Body of pancreas (tissue), 4 donors: ENCODE measurements at regions not wholly inside any gene's neighbourhood (a gene's known extent, or its start where the extent isn't known, plus 50 kb on each side); places are given as distances from the start of the nearest gene placed in this dataset.
"Not testable (repeated sequence)": the region's sequence is repeated elsewhere in the genome, so short reads cannot be mapped to it uniquely, and the experiment has no call there.

Experiments
- ATAC-seq: fragments of 150-250 bp; one replicate; pipeline ENCODE4 v1.9.1; 2016
- DNase-seq, 4 donors: peaks; one replicate each; pipeline ENCODE4 v3.0.0-alpha.2; 2019
- H3K27ac ChIP-seq, 4 donors: fragments of 200-600 bp; sonication (generic); 1 replicate in 3 of 4; 2 replicates in 1 of 4; pipeline versions ENCODE4 v1.5.1 to v1.6.1; 2016 to 2019; ENCODE audit warnings: mild to moderate bottlenecking in 1 of 4, mixed read lengths in 1 of 4, moderate library complexity in 1 of 4
- H3K27me3 ChIP-seq, 2 donors: fragments of 200-600 bp; sonication (generic); one replicate each; pipeline ENCODE4 v1.6.0; 2016; ENCODE audit warnings: mild to moderate bottlenecking in 1 of 2
- H3K36me3 ChIP-seq, 2 donors: fragments of 200-600 bp; sonication (generic); replicated peaks in 1 of 2; 2 replicates each; pipeline ENCODE4 v1.5.1; 2016; ENCODE audit warnings: low read depth in 2 of 2; ENCODE audit not compliant: insufficient read depth in 1 of 2
- H3K4me1 ChIP-seq: fragments of 200-600 bp; sonication (generic); one replicate; pipeline ENCODE4 v1.6.0; 2016
- H3K4me3 ChIP-seq, 2 donors: fragments of 200-600 bp; sonication (generic); 1 replicate in 1 of 2; 2 replicates in 1 of 2; pipeline ENCODE4 v1.5.1; 2016 to 2019
- H3K9me3 ChIP-seq, 3 donors: fragments of 200-600 bp; sonication (generic); 1 replicate in 2 of 3; 2 replicates in 1 of 3; pipeline ENCODE4 v1.5.1; 2016
- POLR2A ChIP-seq, 3 donors: fragments of 450-650 bp; IDR thresholded peaks; one replicate each; pipeline ENCODE4 v1.6.1; 2016; ENCODE audit warnings: antibody characterized with exemption in 3 of 3, mild to moderate bottlenecking in 2 of 3
- whole genome bisulfite sequencing, 2 donors: methylation state at CpG; one replicate each; pipeline ENCODE4 v1.1.5; 2017; 5-methylcytosine and 5-hydroxymethylcytosine counted together
- intact Hi-C: fragments of 100-400 bp; cut with DNase I; formaldehyde crosslinking; loops from one replicate; pipeline ENCODE4 v1.15.1; 2023
- TF ChIP-seq, protein P1 (sequence below), 7 experiments: fragments of 450-650 bp in 4 of 7; fragments of 200-600 bp in 3 of 7; sonication (generic) in 3 of 7; IDR thresholded peaks; one replicate each; pipeline ENCODE4 v1.5.1; 2016 to 2019; ENCODE audit warnings: antibody characterized with exemption in 7 of 7

DNA sequence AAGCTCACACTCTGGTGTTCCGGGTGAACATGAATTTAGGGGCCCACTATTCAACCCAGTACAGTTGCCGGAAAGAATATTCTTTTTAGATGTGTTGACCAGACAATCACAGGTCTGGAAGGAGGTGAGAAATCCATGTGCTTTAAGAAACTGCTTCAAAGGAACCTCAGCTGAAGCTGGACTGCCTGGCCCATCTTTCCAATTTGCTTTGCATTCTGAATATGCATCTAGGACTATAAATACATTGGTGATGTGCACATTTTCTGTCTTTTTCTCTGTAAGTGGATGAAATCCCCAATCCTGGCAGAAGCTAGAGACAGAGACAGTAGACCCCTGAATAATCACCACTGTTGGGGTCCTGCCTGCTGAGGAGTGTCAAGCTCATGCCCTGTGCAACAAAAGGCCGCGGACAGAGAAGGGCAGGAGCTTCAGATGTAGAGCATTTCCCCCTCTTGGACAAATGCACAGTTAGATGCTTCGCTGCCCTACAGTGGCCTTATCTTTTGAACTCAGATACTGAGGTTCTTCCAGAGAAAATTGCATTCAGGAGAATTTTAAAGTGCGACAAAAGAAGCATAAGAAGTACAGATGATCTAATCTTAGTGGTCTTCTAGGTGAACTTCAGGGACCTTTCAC, 368.3 kb downstream of the SFMBT2 start:
- Histone ChIP-seq H3K4me3 (no peak overlapping the region), H3K27me3 (no peaks in the 10 kb centered on the region), H3K27ac (no peak overlapping the region), H3K36me3 (no peaks in the 10 kb centered on the region), H3K4me1 (no peaks in the 10 kb centered on the region), H3K9me3 (no peaks in the 10 kb centered on the region)
- WGBS, 2 donors: 78 to 94% methylated on average over 6 of the region's 6 CpGs
- DNase-seq (no peak), ATAC-seq (no peak)
- TF ChIP-seq, protein P1, sequence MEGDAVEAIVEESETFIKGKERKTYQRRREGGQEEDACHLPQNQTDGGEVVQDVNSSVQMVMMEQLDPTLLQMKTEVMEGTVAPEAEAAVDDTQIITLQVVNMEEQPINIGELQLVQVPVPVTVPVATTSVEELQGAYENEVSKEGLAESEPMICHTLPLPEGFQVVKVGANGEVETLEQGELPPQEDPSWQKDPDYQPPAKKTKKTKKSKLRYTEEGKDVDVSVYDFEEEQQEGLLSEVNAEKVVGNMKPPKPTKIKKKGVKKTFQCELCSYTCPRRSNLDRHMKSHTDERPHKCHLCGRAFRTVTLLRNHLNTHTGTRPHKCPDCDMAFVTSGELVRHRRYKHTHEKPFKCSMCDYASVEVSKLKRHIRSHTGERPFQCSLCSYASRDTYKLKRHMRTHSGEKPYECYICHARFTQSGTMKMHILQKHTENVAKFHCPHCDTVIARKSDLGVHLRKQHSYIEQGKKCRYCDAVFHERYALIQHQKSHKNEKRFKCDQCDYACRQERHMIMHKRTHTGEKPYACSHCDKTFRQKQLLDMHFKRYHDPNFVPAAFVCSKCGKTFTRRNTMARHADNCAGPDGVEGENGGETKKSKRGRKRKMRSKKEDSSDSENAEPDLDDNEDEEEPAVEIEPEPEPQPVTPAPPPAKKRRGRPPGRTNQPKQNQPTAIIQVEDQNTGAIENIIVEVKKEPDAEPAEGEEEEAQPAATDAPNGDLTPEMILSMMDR (IDR thresholded peaks at IDR 0.05): no peak
- TF ChIP-seq POLR2A (IDR thresholded peaks at IDR 0.05): no peak
- intact Hi-C loops: no loop called here

DNA sequence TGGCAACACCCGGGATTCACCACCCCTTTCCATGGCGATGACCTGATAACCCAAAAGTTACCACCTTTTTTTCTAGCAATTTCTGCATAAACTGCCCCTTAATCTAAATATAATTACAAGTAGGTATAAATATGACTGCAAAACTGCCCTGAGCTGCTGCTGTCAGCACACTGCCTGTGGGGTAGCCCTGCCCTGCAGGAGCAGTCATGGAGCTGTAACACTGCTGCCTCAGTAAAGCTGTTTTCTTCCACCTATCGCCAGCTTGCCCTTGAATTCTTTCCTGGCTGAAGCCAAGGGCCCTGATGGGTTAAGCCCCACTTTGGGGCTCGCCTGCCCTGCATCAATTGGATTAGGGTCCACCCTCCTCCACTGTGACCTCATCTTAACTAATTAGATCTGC, 368.8 kb downstream of the SFMBT2 start:
- 65 to 83% methylated on average over 4 of the region's 4 CpGs for WGBS, 2 donors
- DNase-seq (no peak), ATAC-seq (no peak)
- H3K4me3 ChIP-seq: no peak overlapping the region
- no peaks in the 10 kb centered on the region for H3K9me3 ChIP-seq
- H3K4me1 ChIP-seq: no peaks in the 10 kb centered on the region
- H3K36me3 ChIP-seq: no peaks in the 10 kb centered on the region
- no peak overlapping the region for H3K27ac ChIP-seq
- TF ChIP-seq, protein P1 (IDR thresholded peaks at IDR 0.05): no peak
- no peak for TF ChIP-seq POLR2A (IDR thresholded peaks at IDR 0.05)
- no peaks in the 10 kb centered on the region for H3K27me3 ChIP-seq
- intact Hi-C loops: no loop called here

DNA sequence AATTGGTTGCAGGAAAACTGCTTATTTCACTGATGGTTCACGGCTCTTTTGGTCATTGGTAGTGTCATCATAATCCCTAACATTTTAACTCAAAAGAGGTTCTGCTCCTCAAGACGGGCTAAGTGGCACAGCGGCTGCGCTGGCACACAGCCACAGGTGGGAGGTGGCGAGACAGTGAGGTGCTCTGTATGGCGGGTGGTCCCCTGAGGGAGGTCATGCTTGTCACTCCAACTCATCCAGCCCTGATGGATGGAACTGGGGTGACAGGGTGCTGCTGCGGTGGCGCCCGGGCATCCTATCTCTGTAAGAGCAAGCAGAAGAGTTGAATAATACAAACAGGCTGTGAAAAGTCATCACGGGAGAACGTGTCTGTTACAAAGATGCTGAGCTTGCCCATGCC, 370.2 kb downstream of the SFMBT2 start:
- intact Hi-C loops: no loop called here
- Histone ChIP-seq H3K4me3 (no peak overlapping the region), H3K27ac (no peak overlapping the region), H3K4me1 (no peaks in the 10 kb centered on the region), H3K27me3 (no peaks in the 10 kb centered on the region), H3K36me3 (no peaks in the 10 kb centered on the region), H3K9me3 (no peaks in the 10 kb centered on the region)
- WGBS, 2 donors: 70 to 77% methylated on average over 11 of the region's 11 CpGs
- no peak for TF ChIP-seq POLR2A (IDR thresholded peaks at IDR 0.05)
- TF ChIP-seq, protein P1 (IDR thresholded peaks at IDR 0.05): no peak
- no peak for DNase-seq
- ATAC-seq: no peak

DNA sequence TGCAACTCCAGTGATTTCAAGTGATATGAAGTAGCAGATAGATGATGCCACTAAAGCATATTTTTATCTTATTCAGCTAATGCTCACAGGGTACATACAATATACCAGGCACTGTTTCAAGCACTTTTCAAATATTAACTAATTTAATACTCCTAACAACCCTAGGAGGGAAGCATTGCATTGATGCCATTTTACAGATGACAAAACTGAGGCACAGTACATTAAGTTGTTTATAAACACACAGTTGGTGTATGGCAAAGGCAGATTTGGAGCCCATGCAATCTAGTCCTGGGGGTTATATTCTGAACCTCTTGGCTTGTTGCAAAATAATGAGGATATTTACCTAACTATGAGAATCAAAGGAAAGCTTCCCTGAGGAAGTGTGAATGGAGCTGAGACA, 371.0 kb downstream of the SFMBT2 start:
- Histone ChIP-seq H3K27ac (no peak overlapping the region), H3K9me3 (no peaks in the 10 kb centered on the region), H3K27me3 (no peaks in the 10 kb centered on the region), H3K36me3 (no peaks in the 10 kb centered on the region), H3K4me1 (no peaks in the 10 kb centered on the region), H3K4me3 (no peak overlapping the region)
- DNase-seq (no peak), ATAC-seq (no peak)
- no peak for TF ChIP-seq POLR2A (IDR thresholded peaks at IDR 0.05)
- TF ChIP-seq, protein P1 (IDR thresholded peaks at IDR 0.05): no peak
- intact Hi-C loops: no loop called here

DNA sequence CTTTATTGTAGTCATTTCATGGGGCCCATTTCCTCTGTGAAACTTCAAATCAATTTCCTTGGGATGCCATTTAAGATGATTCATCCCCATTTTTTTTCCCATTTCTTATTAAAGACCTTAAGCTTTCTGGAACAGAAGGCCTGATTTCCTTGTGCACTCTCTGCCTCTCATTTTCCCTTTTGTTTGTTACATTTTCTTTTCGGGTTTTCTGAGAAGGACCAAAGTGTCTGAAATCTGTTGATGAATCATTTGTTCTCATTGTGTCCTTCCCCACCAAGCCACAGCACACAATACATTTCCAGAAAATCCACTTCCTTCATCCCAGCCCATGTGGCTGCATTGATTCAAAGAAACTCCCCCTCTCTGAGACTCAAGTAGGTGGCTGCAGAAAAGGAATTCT, 372.4 kb downstream of the SFMBT2 start:
- 47 to 56% methylated on average over 1 of the region's 1 CpG for WGBS, 2 donors
- no peak overlapping the region for H3K27ac ChIP-seq
- no peaks in the 10 kb centered on the region for H3K9me3 ChIP-seq
- H3K36me3 ChIP-seq: no peaks in the 10 kb centered on the region
- TF ChIP-seq, protein P1 (IDR thresholded peaks at IDR 0.05): no peak
- no peak for TF ChIP-seq POLR2A (IDR thresholded peaks at IDR 0.05)
- no peak overlapping the region for H3K4me3 ChIP-seq
- H3K4me1 ChIP-seq: no peaks in the 10 kb centered on the region
- ATAC-seq: no peak
- intact Hi-C loops: no loop called here
- no peaks in the 10 kb centered on the region for H3K27me3 ChIP-seq
- DNase-seq: no peak

DNA sequence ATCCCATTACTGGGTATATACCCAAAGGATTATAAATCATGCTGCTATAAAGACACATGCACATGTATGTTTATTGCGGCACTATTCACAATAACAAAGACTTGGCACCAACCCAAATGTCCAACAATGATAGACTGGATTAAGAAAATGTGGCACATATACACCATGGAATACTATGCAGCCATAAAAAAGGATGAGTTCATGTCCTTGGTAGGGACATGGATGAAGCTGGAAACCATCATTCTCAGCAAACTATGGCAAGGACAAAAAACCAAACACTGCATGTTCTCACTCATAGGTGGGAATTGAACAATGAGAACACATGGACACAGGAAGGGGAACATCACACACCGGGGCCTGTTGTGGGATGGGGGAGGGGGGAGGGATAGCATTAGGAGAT, 373.4 kb downstream of the SFMBT2 start:
- not testable (repeated sequence) for ATAC-seq
- 41 to 92% methylated on average over 1 to 2 of the region's 2 CpGs for WGBS, 2 donors

More for the DNA sequence above, 373.4 kb downstream of the SFMBT2 start:
- H3K27ac ChIP-seq, DNase-seq, H3K36me3 ChIP-seq, H3K4me1 ChIP-seq, H3K27me3 ChIP-seq, intact Hi-C loops, H3K4me3 ChIP-seq, H3K9me3 ChIP-seq: not testable (repeated sequence)
